A673 (cell line): ENCODE measurements at regions not wholly inside any gene's neighbourhood (a gene's known extent, or its start where the extent isn't known, plus 50 kb on each side); places are given as distances from the start of the nearest gene placed in this dataset.
"Not testable (repeated sequence)": the region's sequence is repeated elsewhere in the genome, so short reads cannot be mapped to it uniquely, and the experiment has no call there.

Experiments used
- BruUV-seq: library from RNA; stranded (reverse); fragments of 400-500 nt; replicated peaks from 2 replicates; lab custom pipeline; 2021; lab: Mats Ljungman, UMichigan
- CTCF ChIA-PET: fragments of 300-600 bp; sonication (Branson Sonifier 250); formaldehyde crosslinking; loops from one replicate; lab custom pipeline; 2022; ENCODE audit warnings: antibody characterized with exemption; lab: Charles Lee
- POLR2A ChIA-PET: fragments of 300-600 bp; sonication (Branson Sonifier 250); formaldehyde crosslinking; loops from one replicate; lab custom pipeline; 2022; ENCODE audit warnings: antibody characterized with exemption; ENCODE audit not compliant: low non-redundant PET; lab: Charles Lee
- DNase-seq: peaks from one replicate; pipeline ENCODE4 v3.0.0-alpha.2; 2015; ENCODE audit warnings: low spot score
- H3K27ac ChIP-seq: fragments of 200-600 bp; sonication (generic); 2 replicates; pipeline ENCODE4 v1.5.1; 2016; ENCODE audit warnings: mixed run types, low read depth, mild to moderate bottlenecking, mixed read lengths, antibody characterized with exemption, low read length; ENCODE audit not compliant: poor library complexity, severe bottlenecking
- H3K27me3 ChIP-seq: fragments of 200-600 bp; sonication (generic); replicated peaks from 2 replicates; pipeline ENCODE4 v1.6.1; 2017; ENCODE audit warnings: mixed run types, low read depth, mild to moderate bottlenecking, mixed read lengths, antibody characterized with exemption, low read length; ENCODE audit not compliant: insufficient read depth, poor library complexity
- H3K36me3 ChIP-seq: fragments of 200-600 bp; sonication (generic); 2 replicates; pipeline ENCODE4 v1.6.1; 2016; ENCODE audit warnings: mixed run types, mild to moderate bottlenecking, mixed read lengths, antibody characterized with exemption, low read length; ENCODE audit not compliant: insufficient read depth, poor library complexity, severe bottlenecking
- H3K4me1 ChIP-seq: fragments of 200-600 bp; sonication (generic); 2 replicates; pipeline ENCODE4 v1.6.1; 2017; ENCODE audit warnings: mixed run types, mild to moderate bottlenecking, mixed read lengths, antibody characterized with exemption, low read length; ENCODE audit not compliant: insufficient read depth, poor library complexity, severe bottlenecking
- H3K4me3 ChIP-seq: fragments of 200-600 bp; sonication (generic); 2 replicates; pipeline ENCODE4 v1.5.1; 2016; ENCODE audit warnings: low read depth, mixed run types, mild to moderate bottlenecking, mixed read lengths, low read length; ENCODE audit not compliant: poor library complexity, severe bottlenecking
- H3K9me3 ChIP-seq: fragments of 200-600 bp; sonication (generic); 2 replicates; pipeline ENCODE4 v1.6.1; 2016; ENCODE audit warnings: mixed run types, low read depth, mild to moderate bottlenecking, mixed read lengths, antibody characterized with exemption, low read length; ENCODE audit not compliant: poor library complexity, severe bottlenecking
- CTCF ChIP-seq: fragments of 300-800, 200-600 bp; sonication (generic); conservative IDR thresholded peaks from 2 replicates; pipeline ENCODE4 v1.5.1; 2017; ENCODE audit warnings: low read depth, mild to moderate bottlenecking, antibody characterized with exemption, low read length, moderate library complexity, mixed read lengths
- EZH2 ChIP-seq: fragments of 200-600 bp; sonication (generic); IDR thresholded peaks from 2 replicates; pipeline ENCODE4 v1.6.1; 2017; ENCODE audit warnings: borderline replicate concordance, low read depth, mild to moderate bottlenecking, mixed read lengths, antibody characterized with exemption, low read length; ENCODE audit not compliant: poor library complexity, severe bottlenecking
- intact Hi-C: fragments of 100-400 bp; cut with micrococcal nuclease; formaldehyde crosslinking; loops from one replicate; pipeline ENCODE4 v1.10.0; 2022; ENCODE audit not compliant: unreplicated experiment

- POLR2A ChIA-PET: no interaction called here
- no peaks in the 10 kb centered on the region for H3K27me3 ChIP-seq
- H3K9me3 ChIP-seq: peaks cover 24% of the 10 kb centered on the region
- intact Hi-C loops: no loop called here
- no TSS peak for BruUV-seq
- H3K4me3 ChIP-seq: no peak overlapping the region
- TF ChIP-seq CTCF (no peak), EZH2 (no peak)
- no peaks in the 10 kb centered on the region for H3K36me3 ChIP-seq
- DNase-seq: no peak
- CTCF ChIA-PET: no interaction called here
- H3K27ac ChIP-seq: no peak overlapping the region
- H3K4me1 ChIP-seq: no peaks in the 10 kb centered on the region
These were observed 324.3 kb downstream of the ZNF716 start for GRCh38 chr7:57774300-57774699.

GRCh38 chr7:57775396-57776088, 325.6 kb downstream of the ZNF716 start:
- H3K9me3 ChIP-seq: peaks cover 24% of the 10 kb centered on the region
- no peaks in the 10 kb centered on the region for H3K36me3 ChIP-seq
- H3K27me3 ChIP-seq: no peaks in the 10 kb centered on the region
- TF ChIP-seq CTCF (no peak), EZH2 (no peak)
- no peak for DNase-seq
- no peak overlapping the region for H3K27ac ChIP-seq
- CTCF ChIA-PET: no interaction called here
- POLR2A ChIA-PET: no interaction called here
- no peaks in the 10 kb centered on the region for H3K4me1 ChIP-seq
- H3K4me3 ChIP-seq: no peak overlapping the region
- intact Hi-C loops: no loop called here
- BruUV-seq: no TSS peak

GRCh38 chr7:57776136-57776856, 326.3 kb downstream of the ZNF716 start:
- BruUV-seq, DNase-seq, POLR2A ChIA-PET: not testable (repeated sequence)

GRCh38 chr7:57789130-57789529, 339.2 kb downstream of the ZNF716 start:
- Histone ChIP-seq H3K36me3 (no peaks in the 10 kb centered on the region), H3K4me1 (no peaks in the 10 kb centered on the region), H3K27me3 (no peaks in the 10 kb centered on the region), H3K9me3 (no peaks in the 10 kb centered on the region), H3K4me3 (no peak overlapping the region), H3K27ac (no peak overlapping the region)
- DNase-seq: no peak
- CTCF ChIA-PET: no interaction called here
- POLR2A ChIA-PET: no interaction called here
- intact Hi-C loops: no loop called here
- no TSS peak for BruUV-seq
- no peak for TF ChIP-seq CTCF
- TF ChIP-seq EZH2: no peak

More at GRCh38 chr7:57776136-57776856, 326.3 kb downstream of the ZNF716 start:
- H3K4me3 ChIP-seq, H3K27me3 ChIP-seq, H3K4me1 ChIP-seq, H3K36me3 ChIP-seq, CTCF ChIA-PET, H3K27ac ChIP-seq, intact Hi-C loops: not testable (repeated sequence)
- peaks cover 24% of the 10 kb centered on the region for H3K9me3 ChIP-seq
